Fibroblast of mammary gland (primary cell): ENCODE measurements at regions not wholly inside any gene's neighbourhood (a gene's known extent, or its start where the extent isn't known, plus 50 kb on each side); places are given as distances from the start of the nearest gene placed in this dataset.

Experiments used
- DNase-seq: peaks from one replicate; pipeline ENCODE4 v3.0.0-alpha.2; 2010; ENCODE audit warnings: low read depth
- H3K4me3 ChIP-seq: 2 replicates; pipeline ENCODE4 v1.5.1; 2011; ENCODE audit warnings: low read depth, mild to moderate bottlenecking, low read length, moderate library complexity; ENCODE audit not compliant: control insufficient read depth
- TF ChIP-seq, protein P1 (sequence below): conservative IDR thresholded peaks from 2 replicates; pipeline ENCODE4 v1.5.1; 2011; ENCODE audit warnings: low read depth, low read length, inconsistent platforms; ENCODE audit not compliant: control insufficient read depth, insufficient read depth

DNA sequence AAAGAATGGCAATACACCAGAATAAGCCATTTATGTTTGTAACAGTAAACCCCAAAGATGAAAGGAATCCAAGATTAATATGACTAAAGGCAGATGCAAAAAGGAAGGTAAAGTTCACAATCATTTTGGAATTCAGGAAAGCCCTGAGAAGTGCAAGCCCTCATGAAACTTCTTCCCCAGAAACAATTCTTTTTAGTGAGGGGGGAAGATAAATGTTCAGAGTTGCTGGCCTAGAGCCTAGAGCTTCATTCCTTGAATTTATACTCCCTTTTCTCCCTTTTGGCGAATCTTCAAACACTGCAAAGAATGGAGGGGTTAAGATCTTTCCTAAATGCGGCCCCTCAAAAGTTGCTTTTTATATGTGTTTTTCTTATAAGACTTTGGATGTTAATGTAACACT lies 368.8 kb downstream of the MEIS1 start:
- peak; percentile 68 for DNase-seq
- TF ChIP-seq, protein P1, sequence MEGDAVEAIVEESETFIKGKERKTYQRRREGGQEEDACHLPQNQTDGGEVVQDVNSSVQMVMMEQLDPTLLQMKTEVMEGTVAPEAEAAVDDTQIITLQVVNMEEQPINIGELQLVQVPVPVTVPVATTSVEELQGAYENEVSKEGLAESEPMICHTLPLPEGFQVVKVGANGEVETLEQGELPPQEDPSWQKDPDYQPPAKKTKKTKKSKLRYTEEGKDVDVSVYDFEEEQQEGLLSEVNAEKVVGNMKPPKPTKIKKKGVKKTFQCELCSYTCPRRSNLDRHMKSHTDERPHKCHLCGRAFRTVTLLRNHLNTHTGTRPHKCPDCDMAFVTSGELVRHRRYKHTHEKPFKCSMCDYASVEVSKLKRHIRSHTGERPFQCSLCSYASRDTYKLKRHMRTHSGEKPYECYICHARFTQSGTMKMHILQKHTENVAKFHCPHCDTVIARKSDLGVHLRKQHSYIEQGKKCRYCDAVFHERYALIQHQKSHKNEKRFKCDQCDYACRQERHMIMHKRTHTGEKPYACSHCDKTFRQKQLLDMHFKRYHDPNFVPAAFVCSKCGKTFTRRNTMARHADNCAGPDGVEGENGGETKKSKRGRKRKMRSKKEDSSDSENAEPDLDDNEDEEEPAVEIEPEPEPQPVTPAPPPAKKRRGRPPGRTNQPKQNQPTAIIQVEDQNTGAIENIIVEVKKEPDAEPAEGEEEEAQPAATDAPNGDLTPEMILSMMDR = no peak
- no peak overlapping the region for H3K4me3 ChIP-seq

DNA sequence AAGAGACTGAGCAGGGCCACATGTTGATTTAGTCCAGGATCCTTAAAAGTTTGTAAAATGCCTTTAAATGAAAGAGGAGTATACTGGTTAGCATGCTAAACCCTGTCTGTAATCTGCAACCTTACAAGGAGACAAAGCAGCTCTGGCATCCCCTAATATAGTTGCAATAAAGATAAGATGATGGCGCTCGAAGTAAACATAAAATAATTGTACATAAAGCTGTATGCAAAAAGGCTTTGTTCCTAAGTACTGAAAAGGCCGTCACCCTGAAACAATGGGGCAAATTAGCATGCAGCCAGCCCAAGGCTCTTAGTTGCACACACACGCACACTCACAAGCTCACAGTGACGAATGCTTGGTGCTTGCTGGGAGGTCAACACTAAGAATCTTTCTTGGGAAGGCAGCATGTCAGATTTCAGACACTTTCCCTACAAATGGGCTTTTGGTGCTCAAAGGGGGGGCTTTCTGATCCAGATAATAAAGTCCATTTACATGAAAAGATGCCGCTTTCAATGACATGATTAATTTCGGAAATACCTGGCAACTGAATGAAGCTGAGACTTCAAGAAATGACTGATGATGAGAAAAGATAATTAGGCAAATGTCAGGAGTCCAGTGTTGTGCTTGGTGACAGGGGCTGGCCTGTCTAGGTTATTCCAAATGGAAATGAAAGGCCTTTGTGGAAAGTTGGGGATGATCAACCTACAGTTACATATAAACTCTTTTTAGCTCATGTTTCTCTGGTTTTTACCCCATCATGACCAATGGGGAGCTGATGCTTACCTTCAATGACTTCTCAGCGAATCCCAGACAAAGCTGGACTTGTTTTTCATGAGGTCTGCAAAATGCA lies 370.3 kb downstream of the MEIS1 start:
- TF ChIP-seq, protein P1 = no peak
- H3K4me3 ChIP-seq = no peak overlapping the region
- no peak for DNase-seq

DNA sequence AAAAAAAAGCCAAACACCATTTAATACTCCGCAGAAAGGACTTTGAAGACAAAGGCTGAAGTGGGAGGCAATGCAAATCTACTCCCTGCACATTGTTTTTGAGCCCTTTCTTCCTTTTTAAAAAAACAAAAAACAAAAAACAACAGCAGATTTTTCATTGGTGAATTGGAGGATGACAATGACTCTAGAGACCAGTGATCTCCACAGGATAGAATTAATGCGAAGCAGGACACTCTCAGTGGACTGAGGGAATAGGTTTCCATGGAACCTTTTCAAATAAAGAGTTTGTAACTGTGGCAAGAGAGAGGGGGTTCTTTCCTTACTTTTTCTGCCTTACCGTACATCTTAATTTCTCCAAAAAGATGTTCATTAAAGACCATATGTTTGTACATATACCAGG lies 371.0 kb downstream of the MEIS1 start:
- no peak for DNase-seq
- TF ChIP-seq, protein P1 = no peak

DNA sequence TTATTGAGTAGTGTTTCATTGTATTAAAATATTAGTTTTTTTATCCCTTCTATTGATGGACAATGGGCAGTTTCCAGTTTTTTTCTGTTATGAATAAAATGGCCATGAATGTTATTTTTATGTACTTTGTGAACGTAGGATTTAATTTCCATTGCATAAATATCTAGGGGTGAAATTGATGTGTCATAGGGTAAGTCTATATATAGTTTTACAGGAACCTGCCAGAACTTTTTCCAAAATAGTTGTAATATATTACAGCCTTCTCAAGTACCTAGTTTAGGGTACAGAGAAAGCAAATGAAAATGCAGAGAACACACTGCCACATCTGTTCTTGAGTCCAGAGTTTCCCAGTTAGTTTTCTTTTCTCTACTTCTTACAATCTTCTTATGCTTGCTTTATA lies 378.6 kb downstream of the MEIS1 start:
- TF ChIP-seq, protein P1 = no peak
- H3K4me3 ChIP-seq = no peak overlapping the region
- DNase-seq = peak; percentile 19

More for the DNA sequence above, 371.0 kb downstream of the MEIS1 start:
- H3K4me3 ChIP-seq = no peak overlapping the region

DNA sequence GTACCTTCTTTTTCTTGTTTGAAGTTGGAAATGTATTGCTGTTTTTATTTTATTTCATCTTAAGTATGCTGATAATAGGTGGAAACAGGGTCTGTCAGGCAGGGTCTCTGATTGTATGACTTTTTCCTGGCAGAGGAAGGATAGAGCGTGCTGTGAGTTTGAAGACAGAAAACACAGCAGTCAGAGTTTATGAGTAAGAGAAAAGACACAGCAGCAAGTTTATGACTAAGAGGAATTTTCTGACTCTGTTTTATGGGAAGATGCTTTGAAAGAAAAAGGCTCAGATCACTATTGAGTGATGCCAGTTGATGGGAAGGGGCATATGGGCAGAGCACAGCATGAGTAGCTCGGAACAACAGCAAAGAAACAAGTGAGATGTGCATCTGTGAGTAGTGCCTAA lies 379.1 kb downstream of the MEIS1 start:
- peak; percentile 32 for DNase-seq
- TF ChIP-seq, protein P1 = no peak
- H3K4me3 ChIP-seq = no peak overlapping the region

DNA sequence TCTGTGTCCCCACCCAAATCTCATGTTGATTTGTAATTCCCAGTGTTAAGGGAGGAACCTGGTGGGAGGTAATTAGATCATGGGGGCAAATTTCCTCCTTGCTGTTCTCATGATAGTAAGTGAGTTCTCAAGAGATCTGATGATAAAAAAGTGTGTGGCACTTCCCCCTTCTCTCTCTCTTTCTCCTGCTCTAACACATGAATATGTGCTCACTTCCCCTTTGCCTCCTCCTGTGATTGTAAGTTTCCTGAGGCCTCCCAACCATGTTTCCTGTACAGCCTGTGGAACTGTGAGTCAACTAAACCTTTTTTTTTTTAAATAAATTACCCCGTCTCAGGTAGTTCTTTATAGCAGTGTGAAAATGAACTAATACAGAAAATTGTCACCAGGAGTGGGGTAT lies 380.0 kb downstream of the MEIS1 start:
- TF ChIP-seq, protein P1 = no peak
- no peak for DNase-seq
- no peak overlapping the region for H3K4me3 ChIP-seq
